GM13976 (cell line): ENCODE measurements at regions not wholly inside any gene's neighbourhood (a gene's known extent, or its start where the extent isn't known, plus 50 kb on each side); places are given as distances from the start of the nearest gene placed in this dataset.

Experiments used
- DNase-seq: peaks from one replicate; pipeline ENCODE4 v3.0.0; 2012; ENCODE audit warnings: low spot score
- CTCF ChIP-seq: IDR thresholded peaks from 2 replicates; pipeline ENCODE4 v1.5.1; 2012; ENCODE audit warnings: borderline replicate concordance, mild to moderate bottlenecking; ENCODE audit not compliant: insufficient read depth; ENCODE audit errors: extremely low read depth, missing control alignments, control extremely low read depth
- in situ Hi-C: fragments of 300-500 bp; cut with MboI; formaldehyde crosslinking; loops from one replicate; pipeline ENCODE4 v1.12.0; 2022; ENCODE audit warnings: low sequenced_read_pairs, mixed read lengths, inconsistent platforms; ENCODE audit not compliant: unreplicated experiment

- no peak for DNase-seq
- no peak for TF ChIP-seq CTCF
- in situ Hi-C loops: no loop called here
Observed at GRCh38 chr4:124179506-124180186, 532.9 kb downstream of the ANKRD50 start.

- in situ Hi-C loops: no loop called here
- no peak for DNase-seq
- no peak for TF ChIP-seq CTCF
Observed at GRCh38 chr4:124181039-124181438, 531.5 kb downstream of the ANKRD50 start.

GRCh38 chr4:124183231-124183630, 529.3 kb downstream of the ANKRD50 start:
- in situ Hi-C loops: no loop called here
- TF ChIP-seq CTCF: no peak
- no peak for DNase-seq

GRCh38 chr4:124183926-124184325, 528.6 kb downstream of the ANKRD50 start:
- DNase-seq: no peak
- in situ Hi-C loops: no loop called here
- no peak for TF ChIP-seq CTCF

GRCh38 chr4:124184792-124185191, 527.7 kb downstream of the ANKRD50 start:
- in situ Hi-C loops: no loop called here
- no peak for TF ChIP-seq CTCF
- no peak for DNase-seq

GRCh38 chr4:124188595-124188994, 523.9 kb downstream of the ANKRD50 start:
- DNase-seq: no peak
- in situ Hi-C loops: no loop called here
- TF ChIP-seq CTCF: no peak
